CD4-positive, alpha-beta T cell (primary cell): ENCODE measurements at regions not wholly inside any gene's neighbourhood (a gene's known extent, or its start where the extent isn't known, plus 50 kb on each side); places are given as distances from the start of the nearest gene placed in this dataset.

ENCODE experiments used
- ATAC-seq: fragments of 200-7000 bp; cut with Tn5 transposase; one replicate; pipeline ENCODE4 v1.10.0; 2022; ENCODE audit warnings: mild to moderate bottlenecking; ENCODE audit not compliant: poor library complexity
- CTCF ChIA-PET: fragments of 350-600 bp; sonication (Branson Sonifier 250); formaldehyde crosslinking; loops from one replicate; lab custom pipeline; 2021; ENCODE audit warnings: antibody characterized with exemption, inconsistent platforms; lab: Charles Lee
- POLR2A ChIA-PET: fragments of 350-600 bp; sonication (Branson Sonifier 250); formaldehyde crosslinking; loops from one replicate; lab custom pipeline; 2021; ENCODE audit warnings: antibody characterized with exemption, inconsistent platforms; lab: Charles Lee
- DNase-seq, 14 experiments: peaks; one replicate each; pipeline ENCODE4 v3.0.0-alpha.2; 2013 to 2020; ENCODE audit warnings: mixed read lengths in 2 of 14
- H3K27ac ChIP-seq, 2 donors: one replicate each; pipeline versions ENCODE4 v1.5.1 to v1.7.0; 2013; ENCODE audit warnings: low read length in 2 of 2, low read depth in 1 of 2, mild to moderate bottlenecking in 1 of 2
- H3K27me3 ChIP-seq, 2 experiments: 1 replicate in 1 of 2; 2 replicates in 1 of 2; pipeline versions ENCODE4 v1.6.1 to v1.7.0; 2013; ENCODE audit warnings: low read length in 2 of 2, control low read depth in 1 of 2, mild to moderate bottlenecking in 1 of 2, moderate library complexity in 1 of 2; ENCODE audit not compliant: insufficient read depth in 2 of 2, control insufficient read depth in 1 of 2
- H3K36me3 ChIP-seq: one replicate; pipeline ENCODE4 v1.6.1; 2013; ENCODE audit warnings: low read length, control low read depth; ENCODE audit not compliant: insufficient read depth
- H3K4me1 ChIP-seq: one replicate; pipeline ENCODE4 v1.6.1; 2013; ENCODE audit warnings: low read length, control low read depth; ENCODE audit not compliant: insufficient read depth
- H3K4me3 ChIP-seq: one replicate; pipeline ENCODE4 v1.5.1; 2013; ENCODE audit warnings: mild to moderate bottlenecking, low read length, moderate library complexity
- H3K9me3 ChIP-seq, 2 experiments: 1 replicate in 1 of 2; 2 replicates in 1 of 2; pipeline versions ENCODE4 v1.6.1 to v1.7.0; 2013; ENCODE audit warnings: low read length in 2 of 2, mild to moderate bottlenecking in 2 of 2, control low read depth in 1 of 2, moderate library complexity in 1 of 2; ENCODE audit not compliant: control insufficient read depth in 1 of 2, insufficient read depth in 1 of 2
- H3K27ac Mint-ChIP-seq: one replicate; pipeline ENCODE4 v1.8.0; 2020; ENCODE audit warnings: mixed read lengths
- H3K27me3 Mint-ChIP-seq: one replicate; pipeline ENCODE4 v1.8.0; 2021; ENCODE audit warnings: mixed read lengths
- H3K36me3 Mint-ChIP-seq: one replicate; pipeline ENCODE4 v1.8.0; 2021; ENCODE audit warnings: low read depth, mixed read lengths
- H3K4me1 Mint-ChIP-seq: one replicate; pipeline ENCODE4 v1.8.0; 2021; ENCODE audit warnings: low read depth, mixed read lengths
- H3K4me3 Mint-ChIP-seq: one replicate; pipeline ENCODE4 v1.8.0; 2020; ENCODE audit warnings: mild to moderate bottlenecking, mixed read lengths
- H3K9me3 Mint-ChIP-seq: one replicate; pipeline ENCODE4 v1.8.0; 2020; ENCODE audit warnings: mixed read lengths
- intact Hi-C, 2 experiments: fragments of 100-400 bp; cut with DNase I in 1 of 2; cut with micrococcal nuclease in 1 of 2; formaldehyde crosslinking; loops; one replicate each; pipeline versions ENCODE4 v1.15.1 to v1.9.0; 2023 to 2025; cut with DNase I, micrococcal nuclease
- TF ChIP-seq, protein P1 (sequence below): fragments of 200-600 bp; IDR thresholded peaks from one replicate; pipeline ENCODE4 v1.8.0; 2022; ENCODE audit warnings: antibody characterized with exemption, mild to moderate bottlenecking

DNA sequence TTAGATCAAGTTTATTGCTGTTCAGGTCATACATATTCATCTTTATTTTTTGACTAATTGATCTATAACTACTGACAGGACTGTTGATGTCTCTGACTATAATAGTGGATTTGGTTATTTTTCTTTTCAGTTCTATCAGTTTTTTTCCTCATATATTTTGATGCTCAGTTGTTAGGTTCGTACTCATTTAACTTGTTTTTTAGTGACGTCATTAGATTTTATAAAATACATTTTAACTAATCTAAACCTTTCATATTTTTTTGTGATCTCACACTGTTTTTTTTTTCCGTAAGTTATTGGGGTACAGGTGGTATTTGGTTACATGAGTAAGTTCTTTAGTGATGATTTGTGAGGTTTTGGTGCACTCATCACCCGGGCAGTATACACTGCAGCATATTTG is 841.2 kb upstream of the FBXO33 start:
- no peak overlapping the region for H3K27ac Mint-ChIP-seq
- Histone ChIP-seq H3K36me3 (no peaks in the 10 kb centered on the region), H3K4me1 (no peaks in the 10 kb centered on the region), H3K4me3 (no peak overlapping the region), H3K27ac (no peak overlapping the region), H3K9me3 (no peaks in the 10 kb centered on the region), H3K27me3 (no peaks in the 10 kb centered on the region)
- H3K4me3 Mint-ChIP-seq: no peak overlapping the region
- no peaks in the 10 kb centered on the region for H3K27me3 Mint-ChIP-seq
- intact Hi-C loops: no loop called here
- H3K4me1 Mint-ChIP-seq: no peaks in the 10 kb centered on the region
- ChIA-PET CTCF (no interaction called here), POLR2A (no interaction called here)
- H3K36me3 Mint-ChIP-seq: no peaks in the 10 kb centered on the region
- ATAC-seq (no peak), DNase-seq (no peak)
- TF ChIP-seq, protein P1, sequence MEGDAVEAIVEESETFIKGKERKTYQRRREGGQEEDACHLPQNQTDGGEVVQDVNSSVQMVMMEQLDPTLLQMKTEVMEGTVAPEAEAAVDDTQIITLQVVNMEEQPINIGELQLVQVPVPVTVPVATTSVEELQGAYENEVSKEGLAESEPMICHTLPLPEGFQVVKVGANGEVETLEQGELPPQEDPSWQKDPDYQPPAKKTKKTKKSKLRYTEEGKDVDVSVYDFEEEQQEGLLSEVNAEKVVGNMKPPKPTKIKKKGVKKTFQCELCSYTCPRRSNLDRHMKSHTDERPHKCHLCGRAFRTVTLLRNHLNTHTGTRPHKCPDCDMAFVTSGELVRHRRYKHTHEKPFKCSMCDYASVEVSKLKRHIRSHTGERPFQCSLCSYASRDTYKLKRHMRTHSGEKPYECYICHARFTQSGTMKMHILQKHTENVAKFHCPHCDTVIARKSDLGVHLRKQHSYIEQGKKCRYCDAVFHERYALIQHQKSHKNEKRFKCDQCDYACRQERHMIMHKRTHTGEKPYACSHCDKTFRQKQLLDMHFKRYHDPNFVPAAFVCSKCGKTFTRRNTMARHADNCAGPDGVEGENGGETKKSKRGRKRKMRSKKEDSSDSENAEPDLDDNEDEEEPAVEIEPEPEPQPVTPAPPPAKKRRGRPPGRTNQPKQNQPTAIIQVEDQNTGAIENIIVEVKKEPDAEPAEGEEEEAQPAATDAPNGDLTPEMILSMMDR: no peak
- H3K9me3 Mint-ChIP-seq: peaks cover 6% of the 10 kb centered on the region

DNA sequence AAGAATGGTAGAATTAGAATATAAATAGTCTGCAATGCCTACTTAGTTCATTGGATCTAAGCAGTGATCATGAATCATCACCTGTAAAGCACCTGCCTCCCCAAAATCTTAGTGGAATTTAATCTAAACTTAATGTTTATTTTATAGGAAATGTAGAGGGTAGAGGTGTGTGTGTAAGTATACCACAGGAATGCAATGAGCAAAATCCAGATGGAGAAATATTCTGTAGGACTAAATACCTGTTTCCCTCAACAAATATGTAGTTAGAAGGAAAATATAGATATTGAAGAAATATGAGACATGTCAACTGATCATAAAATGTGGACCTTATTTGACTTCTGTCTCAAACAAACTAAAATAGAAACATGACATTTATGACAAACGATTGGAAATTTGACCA is 839.2 kb upstream of the FBXO33 start:
- POLR2A ChIA-PET: no interaction called here
- H3K9me3 Mint-ChIP-seq: peaks cover 4% of the 10 kb centered on the region

DNA sequence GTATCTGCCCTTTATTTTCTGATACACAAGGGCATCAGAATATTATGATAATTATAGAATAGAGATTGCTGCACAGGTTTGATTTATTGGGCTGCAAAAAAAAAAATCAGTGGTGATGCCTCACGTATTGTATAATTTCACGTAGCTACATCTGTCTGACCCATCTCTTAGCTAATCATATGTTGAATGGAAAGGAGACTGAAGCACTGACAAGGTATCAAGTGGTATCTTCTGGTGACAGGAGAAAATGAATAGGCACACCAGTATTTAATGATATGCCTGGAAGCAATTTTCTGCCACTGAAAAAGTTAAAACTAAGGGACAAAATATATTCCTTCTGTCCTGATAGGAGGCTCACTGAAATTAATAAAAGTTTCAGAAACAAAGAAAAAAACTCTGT is 837.2 kb upstream of the FBXO33 start:
- ATAC-seq (no peak), DNase-seq (no peak)
- no peaks in the 10 kb centered on the region for H3K4me1 ChIP-seq
- no peak overlapping the region for H3K4me3 Mint-ChIP-seq
- POLR2A ChIA-PET: no interaction called here
- no peak overlapping the region for H3K27ac Mint-ChIP-seq
- H3K36me3 Mint-ChIP-seq: no peaks in the 10 kb centered on the region
- no peaks in the 10 kb centered on the region for H3K9me3 Mint-ChIP-seq
- H3K27me3 ChIP-seq: no peaks in the 10 kb centered on the region
- TF ChIP-seq, protein P1: no peak
- CTCF ChIA-PET: no interaction called here
- H3K4me3 ChIP-seq: no peak overlapping the region
- H3K27ac ChIP-seq: no peak overlapping the region
- no peaks in the 10 kb centered on the region for H3K4me1 Mint-ChIP-seq
- H3K36me3 ChIP-seq: no peaks in the 10 kb centered on the region
- no peaks in the 10 kb centered on the region for H3K27me3 Mint-ChIP-seq
- intact Hi-C loops: no loop called here
- no peaks in the 10 kb centered on the region for H3K9me3 ChIP-seq

More for the DNA sequence above, 839.2 kb upstream of the FBXO33 start:
- H3K4me3 ChIP-seq: no peak overlapping the region
- no peaks in the 10 kb centered on the region for H3K4me1 ChIP-seq
- Mint-ChIP-seq H3K4me1 (no peaks in the 10 kb centered on the region), H3K36me3 (no peaks in the 10 kb centered on the region), H3K4me3 (no peak overlapping the region), H3K27me3 (no peaks in the 10 kb centered on the region), H3K27ac (no peak overlapping the region)
- H3K9me3 ChIP-seq: no peaks in the 10 kb centered on the region
- no peak for DNase-seq
- no peaks in the 10 kb centered on the region for H3K27me3 ChIP-seq
- intact Hi-C loops: no loop called here
- H3K27ac ChIP-seq: no peak overlapping the region
- CTCF ChIA-PET: no interaction called here
- H3K36me3 ChIP-seq: no peaks in the 10 kb centered on the region
- TF ChIP-seq, protein P1: no peak
- ATAC-seq: no peak
